ENCODE measurements at regions not wholly inside any gene's neighbourhood (a gene's known extent, or its start where the extent isn't known, plus 50 kb on each side); places are given as distances from the start of the nearest gene placed in this dataset.

DNA sequence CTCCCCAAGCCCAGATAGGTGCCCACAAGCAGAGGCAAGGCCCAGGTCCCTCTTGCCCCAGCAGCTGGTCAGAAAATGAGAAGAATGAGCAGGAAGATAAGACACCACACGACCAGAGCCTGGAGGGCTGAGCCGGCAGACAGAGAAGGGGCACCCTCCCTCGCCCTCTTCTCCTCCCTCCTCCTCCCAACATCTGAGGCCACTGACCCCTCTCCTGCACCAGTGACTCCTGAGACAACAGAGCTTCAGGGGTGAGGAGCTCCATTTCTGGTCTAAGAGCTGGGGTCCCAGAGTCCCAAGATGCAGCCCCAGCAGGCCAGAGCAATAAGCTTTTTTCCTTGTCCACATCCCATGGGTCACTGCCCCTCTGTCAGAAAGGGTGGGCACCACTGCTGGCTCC is 159.2 kb downstream of the TRIM29 start:
- no peak for TF ChIP-seq EZH2 (IDR thresholded peaks at IDR 0.05)
- TF ChIP-seq POLR2AphosphoS5 (IDR thresholded peaks at IDR 0.05; ENCODE audit: borderline replicate concordance, low read depth, low read length) = no peak

Measured in SK-N-MC (cell line).